Muscle layer of colon (tissue), 2 donors: ENCODE measurements at regions not wholly inside any gene's neighbourhood (a gene's known extent, or its start where the extent isn't known, plus 50 kb on each side); places are given as distances from the start of the nearest gene placed in this dataset.

Experiments
- H3K27ac ChIP-seq: one replicate; pipeline ENCODE4 v1.7.0; 2013; ENCODE audit warnings: low read depth, mild to moderate bottlenecking, low read length, moderate library complexity
- H3K27me3 ChIP-seq, 2 donors: one replicate each; pipeline ENCODE4 v1.7.0; 2013; ENCODE audit warnings: low read length in 2 of 2, mild to moderate bottlenecking in 2 of 2; ENCODE audit not compliant: insufficient read depth in 2 of 2, control insufficient read depth in 1 of 2
- H3K36me3 ChIP-seq: one replicate; pipeline ENCODE4 v1.7.0; 2013; ENCODE audit warnings: mild to moderate bottlenecking, low read length; ENCODE audit not compliant: insufficient read depth
- H3K4me1 ChIP-seq: one replicate; pipeline ENCODE4 v1.7.0; 2013; ENCODE audit warnings: mild to moderate bottlenecking, low read length; ENCODE audit not compliant: insufficient read depth
- H3K4me3 ChIP-seq, 2 donors: one replicate each; pipeline ENCODE4 v1.7.0; 2013; ENCODE audit warnings: low read length in 2 of 2, low read depth in 1 of 2, mild to moderate bottlenecking in 1 of 2, moderate library complexity in 1 of 2
- H3K9ac ChIP-seq: one replicate; pipeline ENCODE4 v1.7.0; 2013; ENCODE audit warnings: low read length
- H3K9me3 ChIP-seq: one replicate; pipeline ENCODE4 v1.7.0; 2013; ENCODE audit warnings: mild to moderate bottlenecking, low read length
- donor health status: abdominal sarcoma.
- donor health status: Adenocarcinoma of cecum.

DNA sequence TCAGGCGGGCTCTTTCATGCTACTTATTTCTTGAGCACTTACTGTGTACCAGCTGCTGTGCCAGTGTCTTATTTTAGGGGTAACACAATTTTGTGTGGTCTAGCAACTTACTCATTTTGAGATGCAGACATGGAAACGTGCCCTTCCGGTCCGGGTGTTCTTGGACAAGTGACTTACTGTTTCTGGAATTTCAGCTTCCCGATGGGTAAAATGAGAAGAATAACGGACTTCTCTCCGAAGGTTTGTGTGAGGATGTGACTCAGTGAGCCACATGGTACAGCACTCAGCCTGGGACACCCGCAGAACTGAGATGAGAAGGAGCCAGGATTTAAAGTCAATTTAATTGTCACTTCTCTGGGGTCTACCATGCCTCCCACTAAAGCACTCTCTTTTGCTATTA is 114.5 kb upstream of the SYT13 start:
- Histone ChIP-seq H3K36me3 (no peaks in the 10 kb centered on the region), H3K27me3 (peaks cover 0 to 4% of the 10 kb centered on the region in 2 donors), H3K9ac (no peak overlapping the region), H3K9me3 (no peaks in the 10 kb centered on the region), H3K4me3 (no peak overlapping the region), H3K27ac (no peak overlapping the region), H3K4me1 (no peaks in the 10 kb centered on the region)

DNA sequence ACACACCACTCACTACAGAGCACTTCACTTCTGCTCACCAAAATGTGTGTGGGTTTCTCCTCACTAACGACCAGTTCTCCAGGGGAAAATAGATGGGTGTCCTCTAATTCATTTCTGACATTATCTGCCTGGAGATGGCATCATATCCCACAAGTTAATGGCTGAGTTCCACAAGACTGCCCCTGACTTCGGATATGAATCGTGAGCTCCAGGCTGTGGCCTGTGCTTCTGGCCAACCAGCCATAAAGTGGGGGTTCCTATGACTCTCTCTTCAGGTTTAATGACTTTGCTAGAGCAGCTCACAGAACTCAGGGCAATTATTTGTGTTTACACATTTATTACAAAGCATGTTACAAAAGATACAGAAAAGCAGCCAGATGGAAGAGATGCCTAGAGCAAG is 113.0 kb upstream of the SYT13 start:
- no peak overlapping the region for H3K27ac ChIP-seq
- no peak overlapping the region for H3K4me3 ChIP-seq
- H3K9me3 ChIP-seq: no peaks in the 10 kb centered on the region
- H3K4me1 ChIP-seq: no peaks in the 10 kb centered on the region
- H3K27me3 ChIP-seq: peaks cover 0 to 4% of the 10 kb centered on the region in 2 donors
- no peak overlapping the region for H3K9ac ChIP-seq
- no peaks in the 10 kb centered on the region for H3K36me3 ChIP-seq

DNA sequence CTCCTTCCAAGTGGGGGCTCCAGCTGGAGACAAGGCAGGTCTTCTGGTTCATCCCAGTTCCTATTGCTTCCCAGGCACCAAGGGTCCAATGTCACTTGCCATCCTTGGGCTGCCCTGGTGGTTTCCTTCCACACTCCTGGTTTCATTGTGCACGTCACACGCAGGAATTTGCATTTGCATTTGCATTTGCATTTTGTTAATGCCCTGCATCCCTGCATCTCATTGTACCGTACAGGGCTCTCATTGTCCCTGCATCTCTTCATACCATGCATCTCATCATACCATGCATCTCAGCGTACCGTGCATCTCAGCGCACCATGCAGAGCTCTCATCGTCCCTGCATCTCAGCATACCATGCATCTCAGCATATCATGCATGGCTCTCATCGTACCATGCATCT is 112.2 kb upstream of the SYT13 start:
- Histone ChIP-seq H3K4me1 (no peaks in the 10 kb centered on the region), H3K9me3 (no peaks in the 10 kb centered on the region), H3K27ac (no peak overlapping the region), H3K36me3 (no peaks in the 10 kb centered on the region), H3K27me3 (peaks cover 0 to 4% of the 10 kb centered on the region in 2 donors), H3K9ac (no peak overlapping the region), H3K4me3 (no peak overlapping the region)

DNA sequence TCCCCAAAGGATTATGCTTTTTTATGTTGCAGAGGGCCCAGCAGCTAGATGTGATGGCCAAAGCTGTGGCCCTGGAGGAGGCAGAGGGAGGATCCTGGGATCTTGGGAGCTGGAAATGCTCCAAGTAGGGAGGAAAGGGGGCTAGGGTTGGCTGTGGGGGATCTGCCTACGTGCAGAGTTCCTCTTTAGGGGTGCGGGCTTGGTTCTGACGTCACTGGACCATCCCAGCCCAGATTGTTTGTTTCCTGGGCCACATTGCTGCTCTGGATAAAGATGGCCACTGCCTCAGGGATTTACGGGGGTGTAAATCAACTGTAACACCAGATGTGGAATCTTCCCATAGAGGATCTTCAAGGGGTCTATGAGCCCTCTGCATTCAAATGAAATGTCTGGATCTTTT is 110.3 kb upstream of the SYT13 start:
- Histone ChIP-seq H3K4me3 (no peak overlapping the region), H3K27ac (no peak overlapping the region), H3K9ac (no peak overlapping the region), H3K27me3 (peaks cover 0 to 2% of the 10 kb centered on the region in 2 donors), H3K36me3 (no peaks in the 10 kb centered on the region), H3K4me1 (no peaks in the 10 kb centered on the region), H3K9me3 (no peaks in the 10 kb centered on the region)

DNA sequence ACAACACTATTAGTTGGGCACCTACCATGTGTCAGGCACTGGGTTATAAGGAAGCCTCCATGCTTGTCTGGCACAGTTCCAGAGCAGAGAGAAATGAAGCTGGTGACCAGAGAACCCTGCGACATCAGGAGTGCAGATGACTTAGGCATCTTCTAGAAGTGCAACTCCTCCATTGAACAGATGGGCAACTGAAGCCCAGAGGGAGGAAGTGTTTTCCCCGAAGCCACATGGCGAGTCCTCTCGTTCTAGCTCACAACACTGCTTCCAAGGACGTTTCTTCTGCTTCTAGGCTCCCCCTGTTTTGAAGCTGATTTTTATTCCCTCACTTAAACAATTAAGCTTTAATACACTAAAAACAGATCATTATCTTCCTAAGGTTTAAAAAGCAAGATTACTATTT is 109.8 kb upstream of the SYT13 start:
- Histone ChIP-seq H3K4me1 (no peaks in the 10 kb centered on the region), H3K4me3 (no peak overlapping the region), H3K9ac (no peak overlapping the region), H3K36me3 (no peaks in the 10 kb centered on the region), H3K9me3 (no peaks in the 10 kb centered on the region), H3K27me3 (no peaks in the 10 kb centered on the region), H3K27ac (no peak overlapping the region)

DNA sequence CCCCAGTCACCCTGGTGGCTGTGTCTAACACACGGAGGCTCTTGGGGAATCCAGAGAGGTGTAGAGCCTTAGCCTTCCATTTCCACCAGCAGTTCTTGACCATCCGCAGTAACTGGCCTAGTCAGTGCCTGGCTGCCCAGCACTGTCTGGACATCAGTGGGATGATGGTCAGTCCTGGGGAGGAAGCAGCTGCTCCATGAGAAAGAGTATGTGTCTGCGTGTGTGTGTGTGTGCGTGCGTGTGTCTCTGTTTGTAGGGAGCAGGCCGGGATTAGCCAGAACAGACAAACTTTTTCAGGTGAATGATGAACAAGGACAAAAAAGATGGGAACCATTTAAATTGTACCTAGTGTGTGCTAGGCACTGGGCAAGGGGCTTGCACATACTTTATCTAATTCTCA is 109.3 kb upstream of the SYT13 start:
- Histone ChIP-seq H3K36me3 (no peaks in the 10 kb centered on the region), H3K4me1 (no peaks in the 10 kb centered on the region), H3K9me3 (no peaks in the 10 kb centered on the region)

DNA sequence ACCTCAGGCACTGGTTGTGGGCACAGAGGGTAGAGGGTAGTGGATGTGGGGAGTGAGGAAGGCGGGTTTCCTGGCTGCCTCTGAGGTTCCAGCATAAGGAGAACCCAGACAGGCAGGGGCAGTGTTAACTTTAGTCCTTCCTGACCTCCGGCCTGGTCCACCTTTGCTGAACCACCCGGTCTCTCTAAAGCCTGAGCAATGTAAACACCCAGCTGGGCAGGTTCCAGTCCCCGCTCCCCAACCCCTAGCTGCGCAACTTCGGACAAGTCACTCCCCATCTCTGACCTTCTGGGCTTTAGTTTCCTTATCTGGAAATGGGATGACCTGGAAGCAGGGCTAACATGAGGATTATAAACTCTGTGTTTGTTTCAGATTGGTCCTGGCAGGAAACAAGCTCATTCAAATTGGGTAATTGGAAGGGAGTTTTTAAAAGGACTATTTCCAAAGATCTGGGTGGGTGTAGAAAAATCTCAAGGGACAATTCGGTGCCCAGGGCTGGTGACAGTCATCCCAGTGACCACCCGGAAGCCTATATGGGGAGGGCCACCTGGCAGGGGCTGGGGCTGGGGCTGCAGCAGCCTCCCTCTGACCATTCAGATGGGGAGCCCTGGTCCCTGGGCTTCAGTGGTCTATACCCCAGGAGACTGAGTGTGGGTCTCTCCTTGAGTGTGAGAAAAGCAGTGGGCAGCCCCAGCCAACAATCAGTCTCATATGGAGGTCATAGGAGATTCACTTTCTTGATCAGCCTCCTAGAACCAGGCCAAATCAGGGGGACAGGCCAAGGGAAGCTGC is 108.3 kb upstream of the SYT13 start:
- H3K36me3 ChIP-seq: no peaks in the 10 kb centered on the region
- no peaks in the 10 kb centered on the region for H3K4me1 ChIP-seq
- H3K4me3 ChIP-seq: no peak overlapping the region
- H3K9ac ChIP-seq: no peak overlapping the region
- H3K9me3 ChIP-seq: no peaks in the 10 kb centered on the region
- no peaks in the 10 kb centered on the region for H3K27me3 ChIP-seq
- H3K27ac ChIP-seq: no peak overlapping the region

More for the DNA sequence above, 109.3 kb upstream of the SYT13 start:
- no peaks in the 10 kb centered on the region for H3K27me3 ChIP-seq
- no peak overlapping the region for H3K9ac ChIP-seq
- H3K27ac ChIP-seq: no peak overlapping the region
- no peak overlapping the region for H3K4me3 ChIP-seq

DNA sequence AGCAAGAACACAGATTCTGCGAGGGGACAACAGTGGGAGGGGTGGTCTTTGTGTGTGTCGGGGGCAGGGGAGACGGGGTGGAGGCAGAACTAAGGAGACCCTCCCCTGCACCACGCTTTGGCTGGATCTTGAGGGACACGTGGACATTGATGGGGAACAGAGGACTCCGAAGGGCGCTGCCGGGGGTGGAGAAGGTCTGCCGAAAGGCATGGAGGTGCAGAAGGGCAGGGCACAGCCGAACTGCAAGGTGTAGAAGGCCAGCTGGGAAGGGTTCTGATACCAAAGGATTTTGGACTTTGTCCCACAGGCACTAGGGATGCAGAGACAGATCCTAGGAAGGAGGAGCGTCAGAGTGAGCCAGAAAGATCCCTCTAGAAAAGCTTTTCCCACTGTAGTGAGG is 107.7 kb upstream of the SYT13 start:
- Histone ChIP-seq H3K4me3 (no peak overlapping the region), H3K9me3 (no peaks in the 10 kb centered on the region), H3K4me1 (no peaks in the 10 kb centered on the region), H3K27ac (no peak overlapping the region), H3K9ac (no peak overlapping the region), H3K27me3 (no peaks in the 10 kb centered on the region), H3K36me3 (no peaks in the 10 kb centered on the region)

DNA sequence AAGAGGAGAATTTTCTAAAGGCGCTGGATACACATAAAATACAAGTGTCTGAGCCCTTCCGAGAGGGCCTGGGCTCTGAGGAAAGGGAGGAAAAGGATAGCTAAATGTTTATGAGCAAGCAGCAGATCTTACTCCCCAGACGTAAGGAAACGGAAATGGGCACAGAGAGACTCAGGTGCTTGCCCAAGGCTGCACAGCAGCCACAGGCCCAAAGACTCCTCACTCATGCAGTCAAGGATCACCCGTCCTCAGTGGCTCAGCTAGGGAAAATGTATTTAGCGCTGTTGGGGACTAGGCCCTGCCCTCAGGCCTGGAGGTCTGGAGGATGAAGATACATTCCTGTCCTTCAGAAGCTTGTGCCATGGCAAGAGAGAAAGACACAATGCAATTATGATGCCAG is 107.2 kb upstream of the SYT13 start:
- Histone ChIP-seq H3K27me3 (no peaks in the 10 kb centered on the region), H3K4me1 (no peaks in the 10 kb centered on the region), H3K27ac (no peak overlapping the region), H3K4me3 (no peak overlapping the region), H3K9me3 (no peaks in the 10 kb centered on the region), H3K36me3 (no peaks in the 10 kb centered on the region), H3K9ac (no peak overlapping the region)

DNA sequence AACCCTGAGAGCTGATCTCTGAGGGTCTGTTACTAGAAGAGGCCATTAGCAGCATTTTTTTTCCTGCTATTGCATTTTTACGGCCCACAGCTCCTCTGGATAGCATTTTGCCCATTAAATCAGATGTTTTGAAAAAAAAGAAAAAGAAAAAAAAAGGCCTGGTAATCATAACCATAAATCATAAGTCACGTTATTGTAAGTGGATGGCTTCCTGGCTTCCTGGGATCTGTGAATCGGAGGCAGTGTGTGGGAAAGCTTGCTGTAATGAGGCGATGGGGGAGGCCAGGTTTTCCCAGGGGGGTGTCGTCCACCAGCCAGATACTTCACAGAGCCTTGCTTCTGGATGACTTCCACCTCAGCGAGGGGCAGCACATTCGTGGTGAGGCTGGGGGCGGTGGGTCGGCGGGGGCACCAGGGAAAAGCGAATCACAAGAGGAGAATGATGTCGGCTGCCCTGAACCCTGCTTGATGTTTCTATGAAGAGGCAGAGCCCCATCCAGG is 106.5 kb upstream of the SYT13 start:
- H3K9me3 ChIP-seq: no peaks in the 10 kb centered on the region
- H3K9ac ChIP-seq: no peak overlapping the region
- no peak overlapping the region for H3K27ac ChIP-seq

DNA sequence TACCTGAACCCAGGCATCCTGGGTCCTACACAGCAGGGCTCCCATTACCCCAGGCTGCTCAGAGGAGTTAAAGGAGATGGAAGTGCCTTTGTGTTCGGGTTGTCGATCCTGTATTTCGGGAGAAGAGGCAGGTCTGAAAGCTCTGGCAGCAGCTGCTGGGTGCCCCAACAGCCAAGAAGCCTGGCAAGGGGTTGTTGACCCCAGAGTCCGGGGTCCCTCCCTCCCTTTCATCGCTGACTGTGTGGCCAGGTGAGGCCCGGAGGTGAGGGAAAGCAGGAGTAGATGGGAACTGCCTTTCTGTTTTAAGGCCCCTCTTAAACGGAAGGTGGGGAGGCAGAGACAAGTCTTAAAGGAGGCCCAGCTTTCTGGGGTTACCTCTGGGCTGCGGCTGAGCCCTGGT is 106.0 kb upstream of the SYT13 start:
- no peak overlapping the region for H3K27ac ChIP-seq

More for the DNA sequence above, 106.5 kb upstream of the SYT13 start:
- Histone ChIP-seq H3K4me3 (no peak overlapping the region), H3K27me3 (no peaks in the 10 kb centered on the region), H3K36me3 (no peaks in the 10 kb centered on the region), H3K4me1 (no peaks in the 10 kb centered on the region)

More for the DNA sequence above, 106.0 kb upstream of the SYT13 start:
- Histone ChIP-seq H3K4me1 (no peaks in the 10 kb centered on the region), H3K9me3 (no peaks in the 10 kb centered on the region), H3K9ac (no peak overlapping the region), H3K36me3 (no peaks in the 10 kb centered on the region), H3K27me3 (no peaks in the 10 kb centered on the region), H3K4me3 (no peak overlapping the region)
